PFSK-1 (cell line): ENCODE measurements at regions not wholly inside any gene's neighbourhood (a gene's known extent, or its start where the extent isn't known, plus 50 kb on each side); places are given as distances from the start of the nearest gene placed in this dataset.

Experiments
- TAF1 ChIP-seq: IDR thresholded peaks from 2 replicates; pipeline ENCODE4 v1.6.1; 2012; ENCODE audit warnings: low read length, control low read depth, borderline replicate concordance; ENCODE audit not compliant: insufficient read depth
- TF ChIP-seq, protein P1 (sequence below), 2 experiments: IDR thresholded peaks; 2 replicates each; pipeline versions ENCODE4 v1.6.1 to v1.8.0; 2011 to 2012; ENCODE audit warnings: low read depth in 2 of 2, low read length in 2 of 2, control low read depth in 1 of 2, inconsistent platforms in 1 of 2, mild to moderate bottlenecking in 1 of 2, moderate library complexity in 1 of 2; ENCODE audit not compliant: insufficient read depth in 1 of 2

DNA sequence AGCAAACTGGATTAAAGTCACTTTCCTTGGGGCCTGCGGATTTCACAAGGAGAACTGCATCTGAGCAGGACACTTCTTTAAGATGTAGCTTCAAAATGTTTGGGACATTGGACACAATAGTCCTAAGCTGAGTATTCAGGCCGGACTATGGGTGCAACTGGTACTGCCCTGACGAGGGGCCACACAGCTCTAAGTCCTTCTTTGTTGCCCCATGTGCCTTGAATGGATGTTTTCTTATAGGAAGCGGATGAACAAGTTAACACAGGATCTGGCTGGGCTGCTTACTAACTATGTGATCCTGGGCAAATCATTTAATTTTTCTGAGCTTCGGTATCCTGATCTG is 147.8 kb upstream of the KLF14 start:
- TF ChIP-seq, protein P1, sequence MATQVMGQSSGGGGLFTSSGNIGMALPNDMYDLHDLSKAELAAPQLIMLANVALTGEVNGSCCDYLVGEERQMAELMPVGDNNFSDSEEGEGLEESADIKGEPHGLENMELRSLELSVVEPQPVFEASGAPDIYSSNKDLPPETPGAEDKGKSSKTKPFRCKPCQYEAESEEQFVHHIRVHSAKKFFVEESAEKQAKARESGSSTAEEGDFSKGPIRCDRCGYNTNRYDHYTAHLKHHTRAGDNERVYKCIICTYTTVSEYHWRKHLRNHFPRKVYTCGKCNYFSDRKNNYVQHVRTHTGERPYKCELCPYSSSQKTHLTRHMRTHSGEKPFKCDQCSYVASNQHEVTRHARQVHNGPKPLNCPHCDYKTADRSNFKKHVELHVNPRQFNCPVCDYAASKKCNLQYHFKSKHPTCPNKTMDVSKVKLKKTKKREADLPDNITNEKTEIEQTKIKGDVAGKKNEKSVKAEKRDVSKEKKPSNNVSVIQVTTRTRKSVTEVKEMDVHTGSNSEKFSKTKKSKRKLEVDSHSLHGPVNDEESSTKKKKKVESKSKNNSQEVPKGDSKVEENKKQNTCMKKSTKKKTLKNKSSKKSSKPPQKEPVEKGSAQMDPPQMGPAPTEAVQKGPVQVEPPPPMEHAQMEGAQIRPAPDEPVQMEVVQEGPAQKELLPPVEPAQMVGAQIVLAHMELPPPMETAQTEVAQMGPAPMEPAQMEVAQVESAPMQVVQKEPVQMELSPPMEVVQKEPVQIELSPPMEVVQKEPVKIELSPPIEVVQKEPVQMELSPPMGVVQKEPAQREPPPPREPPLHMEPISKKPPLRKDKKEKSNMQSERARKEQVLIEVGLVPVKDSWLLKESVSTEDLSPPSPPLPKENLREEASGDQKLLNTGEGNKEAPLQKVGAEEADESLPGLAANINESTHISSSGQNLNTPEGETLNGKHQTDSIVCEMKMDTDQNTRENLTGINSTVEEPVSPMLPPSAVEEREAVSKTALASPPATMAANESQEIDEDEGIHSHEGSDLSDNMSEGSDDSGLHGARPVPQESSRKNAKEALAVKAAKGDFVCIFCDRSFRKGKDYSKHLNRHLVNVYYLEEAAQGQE (IDR thresholded peaks at IDR 0.05; ENCODE audit: insufficient read depth in 1 of 2, low read depth in 2 of 2, low read length in 2 of 2), result no peak
- TF ChIP-seq TAF1, result no peak
